ENCODE measurements at regions not wholly inside any gene's neighbourhood (a gene's known extent, or its start where the extent isn't known, plus 50 kb on each side); places are given as distances from the start of the nearest gene placed in this dataset.
"Not testable (repeated sequence)": the region's sequence is repeated elsewhere in the genome, so short reads cannot be mapped to it uniquely, and the experiment has no call there.

GRCh38 chr2:8251291-8251690 lies 430.6 kb upstream of the ID2 start:
- Histone ChIP-seq H3K27me3 (no peaks in the 10 kb centered on the region), H3K27ac (no peak overlapping the region), H3K4me3 (no peak overlapping the region), H3K36me3 (no peaks in the 10 kb centered on the region), H3K9me3 (no peaks in the 10 kb centered on the region), H3K4me1 (peaks cover 0 to 13% of the 10 kb centered on the region in 2 donors)
- no peak for TF ChIP-seq CTCF (IDR thresholded peaks at IDR 0.05)
- no peak for DNase-seq (ENCODE audit: low spot score)

GRCh38 chr2:8251856-8252255 lies 430.0 kb upstream of the ID2 start:
- DNase-seq (ENCODE audit: low spot score), result no peak
- Histone ChIP-seq H3K27me3 (no peaks in the 10 kb centered on the region), H3K36me3 (no peaks in the 10 kb centered on the region), H3K27ac (no peak overlapping the region), H3K4me3 (no peak overlapping the region), H3K4me1 (peaks cover 0 to 13% of the 10 kb centered on the region in 2 donors), H3K9me3 (no peaks in the 10 kb centered on the region)
- TF ChIP-seq CTCF (IDR thresholded peaks at IDR 0.05), result no peak

GRCh38 chr2:8252997-8253694 lies 428.7 kb upstream of the ID2 start:
- H3K27me3 ChIP-seq, result no peaks in the 10 kb centered on the region
- peaks cover 0 to 4% of the 10 kb centered on the region in 2 donors for H3K4me1 ChIP-seq
- H3K27ac ChIP-seq, result no peak overlapping the region
- H3K9me3 ChIP-seq, result no peaks in the 10 kb centered on the region
- no peak for TF ChIP-seq CTCF (IDR thresholded peaks at IDR 0.05)
- no peaks in the 10 kb centered on the region for H3K36me3 ChIP-seq
- H3K4me3 ChIP-seq, result no peak overlapping the region
- DNase-seq (ENCODE audit: low spot score), result no peak

- no peak for TF ChIP-seq CTCF (IDR thresholded peaks at IDR 0.05)
- Histone ChIP-seq H3K4me3 (no peak overlapping the region), H3K36me3 (no peaks in the 10 kb centered on the region), H3K4me1 (peaks cover 0 to 3% of the 10 kb centered on the region in 2 donors), H3K27ac (no peak overlapping the region), H3K27me3 (no peaks in the 10 kb centered on the region), H3K9me3 (no peaks in the 10 kb centered on the region)
- DNase-seq (ENCODE audit: low spot score), result no peak
These were observed 428.1 kb upstream of the ID2 start for GRCh38 chr2:8253781-8254180.

- not testable (repeated sequence) for H3K27ac ChIP-seq; H3K27me3 ChIP-seq; H3K4me3 ChIP-seq; DNase-seq (ENCODE audit: low spot score); H3K36me3 ChIP-seq; H3K9me3 ChIP-seq; H3K4me1 ChIP-seq
These were observed 427.6 kb upstream of the ID2 start for GRCh38 chr2:8254214-8254613.

GRCh38 chr2:8254791-8255447 lies 426.9 kb upstream of the ID2 start:
- Histone ChIP-seq H3K9me3 (no peaks in the 10 kb centered on the region), H3K36me3 (no peaks in the 10 kb centered on the region), H3K4me3 (no peak overlapping the region), H3K27me3 (no peaks in the 10 kb centered on the region), H3K4me1 (peaks cover 0 to 3% of the 10 kb centered on the region in 2 donors), H3K27ac (no peak overlapping the region)
- DNase-seq (ENCODE audit: low spot score), result no peak
- no peak for TF ChIP-seq CTCF (IDR thresholded peaks at IDR 0.05)

All from right atrium auricular region (tissue), 2 donors.